ENCODE measurements at regions not wholly inside any gene's neighbourhood (a gene's known extent, or its start where the extent isn't known, plus 50 kb on each side); places are given as distances from the start of the nearest gene placed in this dataset.

GRCh38 chr4:138344851-138345250 lies 102.7 kb upstream of the SLC7A11 start:
- Mint-ChIP-seq H3K36me3 (no peaks in the 10 kb centered on the region), H3K27me3 (ENCODE audit: low read depth in 3 of 3) (no peaks in the 10 kb centered on the region), H3K27ac (no peak overlapping the region), H3K9me3 (no peaks in the 10 kb centered on the region), H3K4me1 (peaks cover 9% of the 10 kb centered on the region), H3K4me3 (no peak overlapping the region)
- no peak overlapping the region for H2AFZ ChIP-seq (ENCODE audit: insufficient read depth, low read depth, low read length, poor library complexity, severe bottlenecking)
- no peak for TF ChIP-seq CTCF (IDR thresholded peaks at IDR 0.05)
- no peak for DNase-seq
- no peaks in the 10 kb centered on the region for H3K36me3 ChIP-seq (replicated peaks in 1 of 2; ENCODE audit: control insufficient read depth in 1 of 2, insufficient read depth in 2 of 2, low read length in 2 of 2)
- intact Hi-C loops (cut with micrococcal nuclease): no loop called here
- H4K20me1 ChIP-seq (ENCODE audit: insufficient read depth, low read length): no peaks in the 10 kb centered on the region
- no peak overlapping the region for H3K4me3 ChIP-seq (replicated peaks in 1 of 3; ENCODE audit: low read depth in 2 of 3, low read length in 3 of 3)
- no peak overlapping the region for H3K4me2 ChIP-seq (replicated peaks; ENCODE audit: extremely low read depth, low read length, poor library complexity, severe bottlenecking)
- no peaks in the 10 kb centered on the region for H3K79me2 ChIP-seq (ENCODE audit: insufficient read depth, low read length)
- H3K27ac ChIP-seq (ENCODE audit: low read depth in 1 of 2, low read length in 2 of 2): no peak overlapping the region
- no peaks in the 10 kb centered on the region for H3K27me3 ChIP-seq (ENCODE audit: control insufficient read depth in 2 of 2, insufficient read depth in 2 of 2, low read length in 2 of 2)
- 100% methylated on average over 2 of the region's 4 CpGs for WGBS (ENCODE audit: insufficient coverage)
- no peaks in the 10 kb centered on the region for H3K9me3 ChIP-seq (replicated peaks in 1 of 2; ENCODE audit: control insufficient read depth in 1 of 2, insufficient read depth in 1 of 2, low read length in 2 of 2)
- no peak overlapping the region for H3K9ac ChIP-seq (ENCODE audit: insufficient read depth, low read length, poor library complexity, severe bottlenecking)
- H3K4me1 ChIP-seq (ENCODE audit: control insufficient read depth in 1 of 2, insufficient read depth in 2 of 2, low read length in 2 of 2): no peaks in the 10 kb centered on the region

- no peak for TF ChIP-seq CTCF (IDR thresholded peaks at IDR 0.05)
- Histone ChIP-seq H2AFZ (ENCODE audit: insufficient read depth, low read depth, low read length, poor library complexity, severe bottlenecking) (no peak overlapping the region), H3K4me3 (replicated peaks in 1 of 3; ENCODE audit: low read depth in 2 of 3, low read length in 3 of 3) (no peak overlapping the region), H3K9me3 (replicated peaks in 1 of 2; ENCODE audit: control insufficient read depth in 1 of 2, insufficient read depth in 1 of 2, low read length in 2 of 2) (no peaks in the 10 kb centered on the region), H3K79me2 (ENCODE audit: insufficient read depth, low read length) (no peaks in the 10 kb centered on the region), H3K4me2 (replicated peaks; ENCODE audit: extremely low read depth, low read length, poor library complexity, severe bottlenecking) (no peak overlapping the region), H4K20me1 (ENCODE audit: insufficient read depth, low read length) (no peaks in the 10 kb centered on the region), H3K9ac (ENCODE audit: insufficient read depth, low read length, poor library complexity, severe bottlenecking) (no peak overlapping the region), H3K36me3 (replicated peaks in 1 of 2; ENCODE audit: control insufficient read depth in 1 of 2, insufficient read depth in 2 of 2, low read length in 2 of 2) (no peaks in the 10 kb centered on the region), H3K27ac (ENCODE audit: low read depth in 1 of 2, low read length in 2 of 2) (no peak overlapping the region), H3K4me1 (ENCODE audit: control insufficient read depth in 1 of 2, insufficient read depth in 2 of 2, low read length in 2 of 2) (no peaks in the 10 kb centered on the region), H3K27me3 (ENCODE audit: control insufficient read depth in 2 of 2, insufficient read depth in 2 of 2, low read length in 2 of 2) (no peaks in the 10 kb centered on the region)
- intact Hi-C loops (cut with micrococcal nuclease): no loop called here
- DNase-seq: no peak
- H3K9me3 Mint-ChIP-seq: no peaks in the 10 kb centered on the region
- H3K27ac Mint-ChIP-seq: peak overlapping the region in 1 of 7 donors; percentile 48
- no peaks in the 10 kb centered on the region for H3K27me3 Mint-ChIP-seq (ENCODE audit: low read depth in 3 of 3)
- no peak overlapping the region for H3K4me3 Mint-ChIP-seq
- no peaks in the 10 kb centered on the region for H3K36me3 Mint-ChIP-seq
- H3K4me1 Mint-ChIP-seq: peaks cover 9% of the 10 kb centered on the region
- no CpG with 5 or more reads among the region's 1 CpG for WGBS (ENCODE audit: insufficient coverage)
Observed at GRCh38 chr4:138344054-138344453, 101.9 kb upstream of the SLC7A11 start.

Data from CD14-positive monocyte (primary cell).